ENCODE measurements at regions not wholly inside any gene's neighbourhood (a gene's known extent, or its start where the extent isn't known, plus 50 kb on each side); places are given as distances from the start of the nearest gene placed in this dataset.

DNA sequence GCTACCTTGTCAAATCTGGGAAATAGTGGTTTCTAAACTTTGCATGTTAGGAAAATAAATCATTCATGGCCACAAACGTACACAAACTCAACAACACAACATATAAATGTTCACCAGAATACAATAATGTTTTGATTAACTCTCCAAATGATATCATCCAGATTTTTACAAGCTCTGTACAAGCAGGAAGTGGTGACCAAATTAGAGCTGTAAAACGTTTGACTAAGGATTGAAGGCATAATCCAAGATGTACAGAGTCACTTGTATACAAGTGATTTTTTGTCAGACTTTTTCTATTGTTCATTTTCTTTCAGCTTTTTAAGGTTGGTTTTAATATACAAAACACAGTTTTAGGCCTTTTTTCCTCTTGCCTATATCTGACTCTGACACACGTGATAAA, 748.4 kb upstream of the GRM7 start:
- TF ChIP-seq, protein P1, sequence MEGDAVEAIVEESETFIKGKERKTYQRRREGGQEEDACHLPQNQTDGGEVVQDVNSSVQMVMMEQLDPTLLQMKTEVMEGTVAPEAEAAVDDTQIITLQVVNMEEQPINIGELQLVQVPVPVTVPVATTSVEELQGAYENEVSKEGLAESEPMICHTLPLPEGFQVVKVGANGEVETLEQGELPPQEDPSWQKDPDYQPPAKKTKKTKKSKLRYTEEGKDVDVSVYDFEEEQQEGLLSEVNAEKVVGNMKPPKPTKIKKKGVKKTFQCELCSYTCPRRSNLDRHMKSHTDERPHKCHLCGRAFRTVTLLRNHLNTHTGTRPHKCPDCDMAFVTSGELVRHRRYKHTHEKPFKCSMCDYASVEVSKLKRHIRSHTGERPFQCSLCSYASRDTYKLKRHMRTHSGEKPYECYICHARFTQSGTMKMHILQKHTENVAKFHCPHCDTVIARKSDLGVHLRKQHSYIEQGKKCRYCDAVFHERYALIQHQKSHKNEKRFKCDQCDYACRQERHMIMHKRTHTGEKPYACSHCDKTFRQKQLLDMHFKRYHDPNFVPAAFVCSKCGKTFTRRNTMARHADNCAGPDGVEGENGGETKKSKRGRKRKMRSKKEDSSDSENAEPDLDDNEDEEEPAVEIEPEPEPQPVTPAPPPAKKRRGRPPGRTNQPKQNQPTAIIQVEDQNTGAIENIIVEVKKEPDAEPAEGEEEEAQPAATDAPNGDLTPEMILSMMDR (IDR thresholded peaks at IDR 0.05) = no peak
- TF ChIP-seq POLR2A (IDR thresholded peaks at IDR 0.05) = no peak
